HL-60/S4 (cell line): ENCODE measurements at regions not wholly inside any gene's neighbourhood (a gene's known extent, or its start where the extent isn't known, plus 50 kb on each side); places are given as distances from the start of the nearest gene placed in this dataset.
"Not testable (repeated sequence)": the region's sequence is repeated elsewhere in the genome, so short reads cannot be mapped to it uniquely, and the experiment has no call there.

ENCODE experiments used
- in situ Hi-C: fragments of 300-500 bp; cut with MboI; formaldehyde crosslinking; loops from 2 replicates; pipeline ENCODE4 v1.14.3; 2022; ENCODE audit warnings: low sequenced_read_pairs

GRCh38 chr2:160721089-160722040 is 227.8 kb upstream of the RBMS1 start:
- in situ Hi-C loops: no loop called here

GRCh38 chr2:160726046-160726445 is 232.4 kb upstream of the RBMS1 start:
- in situ Hi-C loops: no loop called here

DNA sequence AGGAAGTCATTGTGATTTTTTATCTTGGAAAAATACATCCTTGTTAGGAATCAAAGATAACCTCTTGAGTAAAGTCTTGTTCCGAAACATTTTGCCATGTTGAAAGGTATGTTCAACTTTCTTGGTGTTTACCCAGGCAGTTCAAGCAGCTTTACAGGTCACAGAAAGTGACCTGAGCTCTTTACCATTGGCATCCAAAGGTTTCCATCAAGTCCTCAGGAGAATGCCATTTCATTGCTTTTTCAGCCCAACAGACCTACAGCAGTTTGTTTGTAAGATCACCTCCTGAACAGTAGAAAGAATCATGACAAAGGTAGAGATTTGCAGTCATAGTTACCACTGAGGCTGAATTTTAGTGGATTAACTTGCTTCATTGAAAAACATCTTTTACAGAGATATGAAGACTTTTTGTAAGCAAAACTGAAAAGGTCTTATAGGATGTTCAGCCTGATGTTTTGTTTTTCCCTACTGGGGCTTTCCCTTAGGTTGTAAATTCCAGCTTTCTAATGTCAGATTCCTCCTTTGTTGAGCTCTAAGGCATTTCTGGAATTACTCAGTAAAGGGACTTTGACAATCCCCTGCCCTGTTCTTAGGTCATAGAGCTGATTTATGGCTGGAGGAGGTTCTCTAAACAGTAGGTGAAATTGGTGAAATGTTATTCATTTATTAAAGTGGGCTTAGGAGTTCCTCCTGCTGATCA is 236.8 kb upstream of the RBMS1 start:
- in situ Hi-C loops: no loop called here

- in situ Hi-C loops: no loop called here
These were observed 237.8 kb upstream of the RBMS1 start for GRCh38 chr2:160731415-160731814.

DNA sequence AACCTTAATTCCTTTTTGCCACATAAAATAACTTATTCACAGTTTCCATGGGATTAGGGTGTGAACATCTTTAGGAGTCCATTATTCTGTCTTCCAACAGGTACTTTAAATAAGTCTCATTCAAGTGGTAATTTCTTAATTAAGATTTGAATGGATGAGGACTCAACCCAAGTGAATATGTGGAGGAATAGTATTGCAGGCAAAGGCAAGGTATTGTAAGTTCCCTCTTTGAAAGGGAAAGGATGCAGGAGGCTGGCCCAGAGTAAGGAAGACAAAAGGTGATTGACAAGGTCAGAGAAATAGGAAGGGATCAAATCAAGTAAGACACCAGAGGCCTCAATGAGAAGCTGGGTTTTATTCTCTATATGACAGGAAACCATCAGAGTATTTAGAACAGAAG is 238.2 kb upstream of the RBMS1 start:
- in situ Hi-C loops: no loop called here

GRCh38 chr2:160735696-160736095 is 242.1 kb upstream of the RBMS1 start:
- in situ Hi-C loops: no loop called here

GRCh38 chr2:160736148-160737028 is 242.8 kb upstream of the RBMS1 start:
- in situ Hi-C loops: no loop called here

DNA sequence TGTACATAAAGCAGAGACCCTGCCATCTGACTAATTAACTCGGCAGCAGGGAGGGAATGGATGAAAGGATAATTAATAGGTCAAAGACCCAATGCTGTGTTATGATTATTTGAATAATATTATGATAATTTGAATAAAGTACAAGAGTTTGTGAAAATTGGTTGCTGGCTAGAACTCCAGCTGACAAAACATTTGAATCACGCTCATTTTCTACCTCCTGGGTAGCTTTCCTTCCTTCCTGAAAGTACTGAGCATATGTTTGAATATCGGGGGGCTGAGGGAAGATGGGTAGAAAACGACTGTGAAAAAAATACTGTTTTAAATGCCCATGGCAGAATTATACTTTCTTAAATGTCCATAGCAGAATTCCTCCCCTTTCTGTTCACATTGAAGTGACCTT is 243.6 kb upstream of the RBMS1 start:
- in situ Hi-C loops: no loop called here

- in situ Hi-C loops: no loop called here
These were observed 247.7 kb upstream of the RBMS1 start for GRCh38 chr2:160741271-160741670.

- in situ Hi-C loops: no loop called here
These were observed 248.2 kb upstream of the RBMS1 start for GRCh38 chr2:160741815-160742214.

GRCh38 chr2:160742667-160743066 is 249.1 kb upstream of the RBMS1 start:
- in situ Hi-C loops: no loop called here

DNA sequence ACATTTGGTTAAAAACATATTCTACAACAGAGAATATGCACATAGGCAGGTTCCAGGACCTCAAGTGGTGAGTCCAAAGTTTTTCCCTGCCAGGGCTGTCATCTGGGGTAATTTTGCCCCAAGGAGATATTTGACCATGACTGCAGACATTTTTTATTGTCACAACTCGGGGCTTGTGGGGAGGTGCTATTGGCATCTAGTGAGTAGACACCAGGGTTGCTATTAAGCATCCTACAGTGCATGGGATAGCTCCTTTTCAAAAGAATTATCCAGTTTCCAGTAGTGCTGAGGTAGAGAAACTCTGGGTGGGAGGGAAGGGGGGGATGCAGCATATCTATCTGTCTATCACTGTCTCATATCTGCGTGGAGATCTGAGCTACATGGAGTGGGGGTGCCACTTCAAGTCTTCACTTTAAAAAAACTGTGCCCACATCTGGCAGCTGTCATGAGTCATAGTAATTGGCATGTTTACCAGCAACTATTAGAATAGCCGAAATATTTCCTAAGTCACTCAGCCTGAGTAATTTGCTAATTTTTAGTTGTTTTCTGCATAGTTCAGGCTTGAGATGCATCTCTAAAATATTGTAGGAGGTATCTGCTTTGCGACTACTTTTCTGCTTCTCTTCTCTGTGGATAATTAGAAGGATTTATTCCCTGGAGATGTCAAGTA is 254.0 kb upstream of the RBMS1 start:
- in situ Hi-C loops: no loop called here

- in situ Hi-C loops: no loop called here
These were observed 257.4 kb upstream of the RBMS1 start for GRCh38 chr2:160751021-160751420.

DNA sequence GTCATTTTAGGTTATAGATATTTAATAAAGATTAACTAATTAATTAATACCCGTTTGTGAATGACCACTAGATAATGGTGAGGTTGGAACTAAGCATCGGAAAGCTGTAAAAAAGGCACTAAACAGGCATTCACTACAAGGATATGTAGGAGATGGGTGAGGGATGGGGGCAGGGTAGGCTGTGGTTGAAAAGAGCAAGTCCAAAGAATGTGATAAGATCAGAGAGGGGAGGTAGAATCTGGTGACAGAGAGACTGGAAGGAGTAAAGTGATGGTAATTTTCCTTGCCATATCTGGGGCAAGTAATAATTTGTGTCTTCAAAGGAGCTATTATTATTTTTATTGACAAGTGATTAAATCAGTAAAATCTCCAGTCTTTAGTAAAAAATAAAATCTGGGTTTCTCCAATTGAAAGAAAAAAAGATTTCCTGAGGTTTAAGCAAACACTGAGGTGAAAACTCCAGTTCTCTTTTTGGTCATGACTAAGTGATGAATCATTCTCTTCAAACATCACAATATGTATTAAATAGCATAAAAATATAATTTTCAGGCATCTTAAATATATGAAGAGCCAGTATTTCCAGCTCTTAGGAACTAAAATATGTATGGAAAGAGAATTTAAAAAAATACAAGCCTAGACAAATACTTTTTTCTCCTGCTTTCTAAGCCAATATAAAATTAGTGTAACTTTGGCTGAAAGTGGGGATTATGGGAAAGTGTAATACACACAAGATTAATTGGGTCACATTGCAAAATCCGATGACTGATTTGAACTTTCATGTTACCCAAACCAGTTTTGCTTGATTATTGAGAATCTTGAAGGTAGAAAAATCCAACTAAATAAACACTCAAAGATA is 259.1 kb upstream of the RBMS1 start:
- in situ Hi-C loops: no loop called here

DNA sequence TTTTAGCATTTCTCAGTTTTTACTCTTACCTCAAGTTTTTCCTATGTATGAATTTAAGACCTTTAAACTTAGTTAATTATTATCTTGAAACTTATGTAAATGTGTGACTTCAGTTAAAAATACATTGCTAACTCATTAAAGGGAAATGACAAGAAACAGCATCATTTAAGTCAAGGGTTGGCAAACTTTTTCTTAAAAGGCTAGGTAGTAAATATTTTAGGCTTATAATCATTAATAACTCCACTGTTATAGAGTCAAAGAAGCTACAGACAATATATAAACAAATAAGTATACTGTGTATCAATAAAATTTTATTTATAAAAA is 259.7 kb upstream of the RBMS1 start:
- in situ Hi-C loops: no loop called here

GRCh38 chr2:160753960-160754359 is 260.4 kb upstream of the RBMS1 start:
- in situ Hi-C loops: no loop called here

- in situ Hi-C loops: no loop called here
These were observed 262.9 kb upstream of the RBMS1 start for GRCh38 chr2:160756481-160756880.

DNA sequence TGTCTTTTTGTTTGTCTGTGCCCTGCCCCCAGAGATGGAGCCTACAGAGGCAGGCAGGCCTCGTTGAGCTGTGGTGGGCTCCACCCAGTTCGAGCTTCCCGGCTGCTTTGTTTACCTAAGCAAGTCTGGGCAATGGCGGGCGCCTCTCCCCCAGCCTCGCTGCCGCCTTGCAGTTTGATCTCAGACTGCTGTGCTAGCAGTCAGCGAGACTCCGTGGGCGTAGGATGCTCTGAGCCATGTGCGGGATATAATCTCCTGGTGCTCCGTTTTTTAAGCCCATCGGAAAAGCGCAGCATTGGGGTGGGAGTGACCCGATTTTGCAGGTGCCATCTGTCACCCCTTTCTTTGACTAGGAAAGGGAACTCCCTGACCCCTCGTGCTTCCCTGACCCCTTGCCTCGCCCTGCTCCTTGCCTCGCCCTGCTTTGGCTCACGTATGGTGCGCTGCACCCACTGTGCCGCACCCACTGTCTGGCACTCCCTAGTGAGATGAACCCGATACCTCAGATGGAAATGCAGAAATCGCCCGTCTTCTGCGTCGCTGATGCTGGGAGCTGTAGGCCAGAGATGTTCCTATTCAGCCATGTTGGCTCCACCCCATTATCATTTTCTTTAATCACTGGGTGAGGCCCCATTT is 269.0 kb upstream of the RBMS1 start:
- in situ Hi-C loops: not testable (repeated sequence)

GRCh38 chr2:160783474-160783873 is 289.9 kb upstream of the RBMS1 start:
- in situ Hi-C loops: no loop called here
